ENCODE measurements at regions not wholly inside any gene's neighbourhood (a gene's known extent, or its start where the extent isn't known, plus 50 kb on each side); places are given as distances from the start of the nearest gene placed in this dataset.

DNA sequence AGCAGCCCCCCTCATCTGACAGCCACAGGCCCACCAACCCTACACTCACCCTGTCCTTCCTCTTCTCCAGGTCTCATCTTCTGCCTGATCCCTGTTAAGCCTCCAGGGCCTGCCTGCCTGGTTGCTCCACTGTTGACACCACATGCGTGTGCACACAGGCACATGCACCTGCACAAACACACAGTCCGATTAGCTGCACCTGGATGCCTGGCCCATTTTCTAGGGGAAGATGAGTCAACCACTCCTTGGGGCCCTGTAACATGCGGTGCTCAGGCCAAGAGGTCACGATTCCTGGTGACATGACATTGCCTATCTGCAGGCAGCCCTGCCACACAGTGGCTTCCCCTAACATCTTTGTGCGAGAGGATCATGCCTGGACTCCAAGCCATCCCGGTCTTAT lies 498.4 kb downstream of the BCOR start:
- Histone ChIP-seq H3K14ac (replicated peaks; ENCODE audit: low read depth, low read length) (no peak overlapping the region), H3K9ac (ENCODE audit: low read depth, low read length) (no peak overlapping the region), H3K27me3 (ENCODE audit: control insufficient read depth, insufficient read depth, low read length) (peaks cover 31% of the 10 kb centered on the region; the same call in 1 of the 2 replicates), H2AFZ (replicated peaks; ENCODE audit: low read length, poor library complexity) (no peak overlapping the region), H3K4me1 (ENCODE audit: control insufficient read depth, insufficient read depth, low read length) (no peaks in the 10 kb centered on the region), H3K9me3 (ENCODE audit: control insufficient read depth, insufficient read depth, low read length) (no peaks in the 10 kb centered on the region), H3K79me1 (ENCODE audit: low read depth in 1 of 2, low read length in 2 of 2) (no peaks in the 10 kb centered on the region), H3K23ac (ENCODE audit: low read depth, low read length) (no peak overlapping the region), H4K5ac (ENCODE audit: low read depth, low read length) (no peak overlapping the region), H3K56ac (ENCODE audit: extremely low read depth, insufficient read depth, low read length) (no peak overlapping the region), H3K36me3 (ENCODE audit: control insufficient read depth, insufficient read depth, low read length) (no peaks in the 10 kb centered on the region), H3K18ac (ENCODE audit: low read depth, low read length) (no peak overlapping the region), H4K20me1 (ENCODE audit: insufficient read depth, low read length) (no peaks in the 10 kb centered on the region), H2BK15ac (ENCODE audit: low read depth, low read length) (no peak overlapping the region), H3K27ac (ENCODE audit: insufficient read depth, low read length) (no peak overlapping the region), H3K4ac (ENCODE audit: low read depth, low read length) (no peak overlapping the region), H4K8ac (ENCODE audit: low read depth in 2 of 2, low read length in 2 of 2) (no peak overlapping the region), H4K91ac (ENCODE audit: insufficient read depth, low read depth, low read length) (no peak overlapping the region), H2BK20ac (ENCODE audit: low read depth, low read length) (no peak overlapping the region), H3K4me2 (ENCODE audit: low read depth, low read length) (no peak overlapping the region), H2AK5ac (ENCODE audit: low read depth, low read length) (no peak overlapping the region), H3K4me3 (ENCODE audit: insufficient read depth, low read depth, low read length) (no peak overlapping the region), H2AK9ac (replicated peaks; ENCODE audit: low read depth, low read length, poor library complexity) (no peak overlapping the region), H2BK5ac (ENCODE audit: low read depth, low read length, poor library complexity, severe bottlenecking) (no peak overlapping the region), H2BK120ac (ENCODE audit: low read depth, low read length) (no peak overlapping the region), H3K9me1 (ENCODE audit: insufficient read depth, low read length) (no peaks in the 10 kb centered on the region)
- TF ChIP-seq FOS (IDR thresholded peaks at IDR 0.05; ENCODE audit: low read depth, low read length) = no peak
- TF ChIP-seq, protein P1, sequence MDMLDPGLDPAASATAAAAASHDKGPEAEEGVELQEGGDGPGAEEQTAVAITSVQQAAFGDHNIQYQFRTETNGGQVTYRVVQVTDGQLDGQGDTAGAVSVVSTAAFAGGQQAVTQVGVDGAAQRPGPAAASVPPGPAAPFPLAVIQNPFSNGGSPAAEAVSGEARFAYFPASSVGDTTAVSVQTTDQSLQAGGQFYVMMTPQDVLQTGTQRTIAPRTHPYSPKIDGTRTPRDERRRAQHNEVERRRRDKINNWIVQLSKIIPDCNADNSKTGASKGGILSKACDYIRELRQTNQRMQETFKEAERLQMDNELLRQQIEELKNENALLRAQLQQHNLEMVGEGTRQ (IDR thresholded peaks at IDR 0.05; ENCODE audit: low read depth, low read length) = no peak
- TF ChIP-seq RCOR1 (IDR thresholded peaks at IDR 0.05; ENCODE audit: insufficient replicate concordance, low read length) = no peak
- no peak for TF ChIP-seq POLR2A (IDR thresholded peaks at IDR 0.05; ENCODE audit: low read depth, low read length)
- TF ChIP-seq NFE2L2 (IDR thresholded peaks at IDR 0.05; ENCODE audit: low read depth, low read length) = no peak
- TF ChIP-seq RFX5 (IDR thresholded peaks at IDR 0.05; ENCODE audit: low read depth, low read length) = no peak
- no peak for TF ChIP-seq RAD21 (IDR thresholded peaks at IDR 0.05; ENCODE audit: low read length)
- TF ChIP-seq, protein P2, sequence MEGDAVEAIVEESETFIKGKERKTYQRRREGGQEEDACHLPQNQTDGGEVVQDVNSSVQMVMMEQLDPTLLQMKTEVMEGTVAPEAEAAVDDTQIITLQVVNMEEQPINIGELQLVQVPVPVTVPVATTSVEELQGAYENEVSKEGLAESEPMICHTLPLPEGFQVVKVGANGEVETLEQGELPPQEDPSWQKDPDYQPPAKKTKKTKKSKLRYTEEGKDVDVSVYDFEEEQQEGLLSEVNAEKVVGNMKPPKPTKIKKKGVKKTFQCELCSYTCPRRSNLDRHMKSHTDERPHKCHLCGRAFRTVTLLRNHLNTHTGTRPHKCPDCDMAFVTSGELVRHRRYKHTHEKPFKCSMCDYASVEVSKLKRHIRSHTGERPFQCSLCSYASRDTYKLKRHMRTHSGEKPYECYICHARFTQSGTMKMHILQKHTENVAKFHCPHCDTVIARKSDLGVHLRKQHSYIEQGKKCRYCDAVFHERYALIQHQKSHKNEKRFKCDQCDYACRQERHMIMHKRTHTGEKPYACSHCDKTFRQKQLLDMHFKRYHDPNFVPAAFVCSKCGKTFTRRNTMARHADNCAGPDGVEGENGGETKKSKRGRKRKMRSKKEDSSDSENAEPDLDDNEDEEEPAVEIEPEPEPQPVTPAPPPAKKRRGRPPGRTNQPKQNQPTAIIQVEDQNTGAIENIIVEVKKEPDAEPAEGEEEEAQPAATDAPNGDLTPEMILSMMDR (conservative IDR thresholded peaks at IDR 0.05; ENCODE audit: low read depth, low read length) = no peak
- no peak for TF ChIP-seq CHD1 (IDR thresholded peaks at IDR 0.05; ENCODE audit: low read depth, low read length)
- no peak for TF ChIP-seq SMC3 (IDR thresholded peaks at IDR 0.05; ENCODE audit: low read depth, low read length)
- no peak for TF ChIP-seq MAZ (IDR thresholded peaks at IDR 0.05; ENCODE audit: borderline replicate concordance, low read depth, low read length)
- intact Hi-C loops (cut with micrococcal nuclease) = no loop called here
- dilution Hi-C loops (cut with HindIII; ENCODE audit: low sequenced_read_pairs, unreplicated experiment) = no loop called here
- no peak for ATAC-seq (ENCODE audit: low read depth)
- POLR2A ChIA-PET (ENCODE audit: unreplicated experiment) = no interaction called here
- 100% methylated on average over 1 of the region's 6 CpGs; no CpG with 5 or more reads in 1 of the 2 experiments for WGBS, 2 experiments (ENCODE audit: extremely low coverage in 2 of 2, insufficient read length in 1 of 2)
- no TSS peak for BruUV-seq (replicated peaks)
- in situ Hi-C loops (cut with MboI; ENCODE audit: low sequenced_read_pairs) = no loop called here
- CTCF ChIA-PET = no interaction called here
- no peak for DNase-seq

All from IMR-90 (cell line).